ENCODE measurements at regions not wholly inside any gene's neighbourhood (a gene's known extent, or its start where the extent isn't known, plus 50 kb on each side); places are given as distances from the start of the nearest gene placed in this dataset.
"Not testable (repeated sequence)": the region's sequence is repeated elsewhere in the genome, so short reads cannot be mapped to it uniquely, and the experiment has no call there.

- H3K4me3 ChIP-seq (replicated peaks; ENCODE audit: low read depth, low read length), result no peak overlapping the region
- TF ChIP-seq CTCF (IDR thresholded peaks at IDR 0.05; ENCODE audit: low read depth, low read length, missing control alignments), result no peak
- no peak for DNase-seq (ENCODE audit: extremely low read depth, low read depth)
Observed at GRCh38 chr5:111963555-111963954, 206.6 kb upstream of the NREP start.

GRCh38 chr5:111962906-111963305, 205.9 kb upstream of the NREP start:
- no peak overlapping the region for H3K4me3 ChIP-seq (replicated peaks; ENCODE audit: low read depth, low read length)
- no peak for DNase-seq (ENCODE audit: extremely low read depth, low read depth)
- no peak for TF ChIP-seq CTCF (IDR thresholded peaks at IDR 0.05; ENCODE audit: low read depth, low read length, missing control alignments)

GRCh38 chr5:111961862-111962261, 204.9 kb upstream of the NREP start:
- DNase-seq (ENCODE audit: extremely low read depth, low read depth), result no peak
- H3K4me3 ChIP-seq (replicated peaks; ENCODE audit: low read depth, low read length), result no peak overlapping the region
- TF ChIP-seq CTCF (IDR thresholded peaks at IDR 0.05; ENCODE audit: low read depth, low read length, missing control alignments), result no peak

GRCh38 chr5:111960476-111961215, 203.7 kb upstream of the NREP start:
- no peak for TF ChIP-seq CTCF (IDR thresholded peaks at IDR 0.05; ENCODE audit: low read depth, low read length, missing control alignments)
- DNase-seq (ENCODE audit: extremely low read depth, low read depth), result no peak
- no peak overlapping the region for H3K4me3 ChIP-seq (replicated peaks; ENCODE audit: low read depth, low read length)

- TF ChIP-seq CTCF (IDR thresholded peaks at IDR 0.05; ENCODE audit: low read depth, low read length, missing control alignments), result no peak
- no peak for DNase-seq (ENCODE audit: extremely low read depth, low read depth)
- no peak overlapping the region for H3K4me3 ChIP-seq (replicated peaks; ENCODE audit: low read depth, low read length)
Observed at GRCh38 chr5:111958851-111959250, 201.9 kb upstream of the NREP start.

GRCh38 chr5:111956765-111957164, 199.8 kb upstream of the NREP start:
- DNase-seq (ENCODE audit: extremely low read depth, low read depth); H3K4me3 ChIP-seq (replicated peaks; ENCODE audit: low read depth, low read length): not testable (repeated sequence)

- H3K4me3 ChIP-seq (replicated peaks; ENCODE audit: low read depth, low read length), result no peak overlapping the region
- DNase-seq (ENCODE audit: extremely low read depth, low read depth), result no peak
Observed at GRCh38 chr5:111954516-111955395, 197.8 kb upstream of the NREP start.

More at GRCh38 chr5:111954516-111955395, 197.8 kb upstream of the NREP start:
- no peak for TF ChIP-seq CTCF (IDR thresholded peaks at IDR 0.05; ENCODE audit: low read depth, low read length, missing control alignments)

Data from HFF-Myc (cell line).